HG02759 (cell line): ENCODE measurements at regions not wholly inside any gene's neighbourhood (a gene's known extent, or its start where the extent isn't known, plus 50 kb on each side); places are given as distances from the start of the nearest gene placed in this dataset.

Experiments
- ATAC-seq: cut with Tn5 transposase; IDR thresholded peaks from one replicate; pipeline ENCODE4 v1.9.1; 2021; ENCODE audit warnings: mild to moderate bottlenecking, moderate library complexity; ENCODE audit not compliant: unreplicated experiment

- no peak for ATAC-seq
Observed at GRCh38 chrY:12981074-12981473, 76.4 kb downstream of the DDX3Y start.

GRCh38 chrY:12982249-12982829, 77.7 kb downstream of the DDX3Y start:
- no peak for ATAC-seq

GRCh38 chrY:12984637-12985344, 80.1 kb downstream of the DDX3Y start:
- ATAC-seq, result no peak

GRCh38 chrY:13017493-13017892, 112.8 kb downstream of the DDX3Y start:
- ATAC-seq, result no peak

GRCh38 chrY:13019486-13019885, 114.8 kb downstream of the DDX3Y start:
- no peak for ATAC-seq

- peak; percentile 36 for ATAC-seq
Observed at GRCh38 chrY:13020839-13021238, 116.2 kb downstream of the DDX3Y start.

GRCh38 chrY:13023607-13024006, 118.9 kb downstream of the DDX3Y start:
- no peak for ATAC-seq

- no peak for ATAC-seq
Observed at GRCh38 chrY:13024447-13024846, 119.8 kb downstream of the DDX3Y start.

GRCh38 chrY:13026906-13027305, 122.2 kb downstream of the DDX3Y start:
- no peak for ATAC-seq

- ATAC-seq, result no peak
Observed at GRCh38 chrY:13040232-13040631, 135.6 kb downstream of the DDX3Y start.

- no peak for ATAC-seq
Observed at GRCh38 chrY:13053501-13053900, 148.8 kb downstream of the DDX3Y start.

GRCh38 chrY:13066372-13066771, 161.7 kb downstream of the DDX3Y start:
- no peak for ATAC-seq

GRCh38 chrY:13068696-13069095, 164.0 kb downstream of the DDX3Y start:
- no peak for ATAC-seq

GRCh38 chrY:13069111-13069510, 164.4 kb downstream of the DDX3Y start:
- no peak for ATAC-seq

- no peak for ATAC-seq
Observed at GRCh38 chrY:13082748-13083147, 178.1 kb downstream of the DDX3Y start.

- ATAC-seq, result no peak
Observed at GRCh38 chrY:13091575-13091974, 186.9 kb downstream of the DDX3Y start.

GRCh38 chrY:13092986-13093385, 188.3 kb downstream of the DDX3Y start:
- no peak for ATAC-seq

GRCh38 chrY:13093461-13093860, 188.8 kb downstream of the DDX3Y start:
- ATAC-seq, result no peak

GRCh38 chrY:13094411-13094810, 189.7 kb downstream of the DDX3Y start:
- no peak for ATAC-seq

- ATAC-seq, result no peak
Observed at GRCh38 chrY:13094904-13095600, 190.4 kb downstream of the DDX3Y start.

- ATAC-seq, result peak; percentile 94
Observed at GRCh38 chrY:13126881-13127456, 222.3 kb downstream of the DDX3Y start.

- ATAC-seq, result peak; percentile 78
Observed at GRCh38 chrY:13127476-13127875, 222.8 kb downstream of the DDX3Y start.
